ENCODE measurements at regions not wholly inside any gene's neighbourhood (a gene's known extent, or its start where the extent isn't known, plus 50 kb on each side); places are given as distances from the start of the nearest gene placed in this dataset.

GRCh38 chr15:83362706-83363105 is 78.2 kb upstream of the BNC1 start:
- TF ChIP-seq CTCF (conservative IDR thresholded peaks at IDR 0.05; ENCODE audit: low read length), result no peak
- no peak for DNase-seq (ENCODE audit: low read depth)
- H3K4me3 ChIP-seq (ENCODE audit: low read length), result no peak overlapping the region

GRCh38 chr15:83364501-83364900 is 80.0 kb upstream of the BNC1 start:
- H3K4me3 ChIP-seq (ENCODE audit: low read length), result no peak overlapping the region
- TF ChIP-seq CTCF (conservative IDR thresholded peaks at IDR 0.05; ENCODE audit: low read length), result no peak
- peak; percentile 12 for DNase-seq (ENCODE audit: low read depth)

GRCh38 chr15:83365370-83365938 is 81.0 kb upstream of the BNC1 start:
- TF ChIP-seq CTCF (conservative IDR thresholded peaks at IDR 0.05; ENCODE audit: low read length), result no peak
- peak; percentile 95 for DNase-seq (ENCODE audit: low read depth)
- H3K4me3 ChIP-seq (ENCODE audit: low read length), result peak overlapping the region; percentile 52

- peak; percentile 42 for DNase-seq (ENCODE audit: low read depth)
- TF ChIP-seq CTCF (conservative IDR thresholded peaks at IDR 0.05; ENCODE audit: low read length), result no peak
Observed at GRCh38 chr15:83372434-83372891, 74.7 kb upstream of the SH3GL3 start.

GRCh38 chr15:83378921-83379578 is 68.1 kb upstream of the SH3GL3 start:
- peak overlapping the region; percentile 20 for H3K4me3 ChIP-seq (ENCODE audit: low read length)
- no peak for DNase-seq (ENCODE audit: low read depth)
- TF ChIP-seq CTCF (conservative IDR thresholded peaks at IDR 0.05; ENCODE audit: low read length), result no peak

More at GRCh38 chr15:83372434-83372891, 74.7 kb upstream of the SH3GL3 start:
- H3K4me3 ChIP-seq (ENCODE audit: low read length), result no peak overlapping the region

- H3K4me3 ChIP-seq (ENCODE audit: low read length), result peak overlapping the region; percentile 20
- TF ChIP-seq CTCF (conservative IDR thresholded peaks at IDR 0.05; ENCODE audit: low read length), result no peak
- peak; percentile 41 for DNase-seq (ENCODE audit: low read depth)
Observed at GRCh38 chr15:83379579-83379959, 67.6 kb upstream of the SH3GL3 start.

- DNase-seq (ENCODE audit: low read depth), result peak; percentile 36
- H3K4me3 ChIP-seq (ENCODE audit: low read length), result no peak overlapping the region
- no peak for TF ChIP-seq CTCF (conservative IDR thresholded peaks at IDR 0.05; ENCODE audit: low read length)
Observed at GRCh38 chr15:83380059-83380458, 67.1 kb upstream of the SH3GL3 start.

Measured in AG10803 (cell line).